Neuronal stem cell (in vitro differentiated cells): ENCODE measurements at regions not wholly inside any gene's neighbourhood (a gene's known extent, or its start where the extent isn't known, plus 50 kb on each side); places are given as distances from the start of the nearest gene placed in this dataset.

Experiments
- DNase-seq: peaks from one replicate; pipeline ENCODE4 v3.0.0-alpha.2; 2013; ENCODE audit warnings: low spot score
- H2AFZ ChIP-seq: one replicate; pipeline ENCODE4 v1.6.1; 2013; ENCODE audit warnings: mild to moderate bottlenecking, low read length, inconsistent platforms
- H2AK5ac ChIP-seq: 2 replicates; pipeline ENCODE4 v1.6.1; 2013; ENCODE audit warnings: low read depth, mild to moderate bottlenecking, inconsistent platforms, low read length, moderate library complexity, mixed read lengths
- H2BK120ac ChIP-seq: 2 replicates; pipeline ENCODE4 v1.6.1; 2013; ENCODE audit warnings: low read depth, mild to moderate bottlenecking, inconsistent platforms, low read length, moderate library complexity, mixed read lengths
- H2BK12ac ChIP-seq: one replicate; pipeline ENCODE4 v1.6.1; 2013; ENCODE audit warnings: low read length, inconsistent platforms
- H2BK15ac ChIP-seq: 2 replicates; pipeline ENCODE4 v1.6.1; 2013; ENCODE audit warnings: mild to moderate bottlenecking, low read length, inconsistent platforms, mixed read lengths
- H2BK5ac ChIP-seq: one replicate; pipeline ENCODE4 v1.6.1; 2013; ENCODE audit warnings: inconsistent platforms, mild to moderate bottlenecking, low read length, moderate library complexity
- H3K14ac ChIP-seq: one replicate; pipeline ENCODE4 v1.6.1; 2013; ENCODE audit warnings: low read length, inconsistent platforms
- H3K18ac ChIP-seq: 2 replicates; pipeline ENCODE4 v1.6.1; 2013; ENCODE audit warnings: low read length, inconsistent platforms
- H3K23ac ChIP-seq: 2 replicates; pipeline ENCODE4 v1.6.1; 2013; ENCODE audit warnings: low read depth, mild to moderate bottlenecking, mixed read lengths, low read length, inconsistent platforms; ENCODE audit not compliant: poor library complexity
- H3K27ac ChIP-seq: replicated peaks from 3 replicates; pipeline ENCODE4 v1.5.1; 2013; ENCODE audit warnings: low read length, inconsistent platforms
- H3K27me3 ChIP-seq, 3 experiments: 2 replicates each; pipeline ENCODE4 v1.6.1; 2013; ENCODE audit warnings: low read length in 3 of 3, mild to moderate bottlenecking in 2 of 3, inconsistent platforms in 1 of 3, low read depth in 1 of 3, mixed read lengths in 1 of 3, moderate library complexity in 1 of 3; ENCODE audit not compliant: control insufficient read depth in 3 of 3, insufficient read depth in 3 of 3
- H3K36me3 ChIP-seq, 2 donors: replicated peaks in 1 of 2; 2 replicates each; pipeline ENCODE4 v1.6.1; 2013; ENCODE audit warnings: low read length in 2 of 2; ENCODE audit not compliant: control insufficient read depth in 2 of 2, insufficient read depth in 2 of 2
- H3K4ac ChIP-seq: 2 replicates; pipeline ENCODE4 v1.6.1; 2013; ENCODE audit warnings: inconsistent platforms, mild to moderate bottlenecking, low read length, moderate library complexity
- H3K4me1 ChIP-seq, 2 donors: 1 replicate in 1 of 2; 2 replicates in 1 of 2; pipeline ENCODE4 v1.6.1; 2013; ENCODE audit warnings: low read length in 2 of 2, low read depth in 1 of 2; ENCODE audit not compliant: control insufficient read depth in 2 of 2, insufficient read depth in 1 of 2
- H3K4me2 ChIP-seq: one replicate; pipeline ENCODE4 v1.6.1; 2013; ENCODE audit warnings: mild to moderate bottlenecking, low read length, inconsistent platforms; ENCODE audit not compliant: insufficient read depth, poor library complexity, severe bottlenecking
- H3K4me3 ChIP-seq, 2 donors: 2 replicates each; pipeline ENCODE4 v1.5.1; 2013; ENCODE audit warnings: low read length in 2 of 2, mild to moderate bottlenecking in 2 of 2, inconsistent platforms in 1 of 2, moderate library complexity in 1 of 2
- H3K79me1 ChIP-seq: one replicate; pipeline ENCODE4 v1.6.1; 2013; ENCODE audit warnings: low read depth, mild to moderate bottlenecking, inconsistent platforms, low read length, moderate library complexity
- H3K9ac ChIP-seq: one replicate; pipeline ENCODE4 v1.6.1; 2013; ENCODE audit warnings: mild to moderate bottlenecking, low read depth, low read length, inconsistent platforms; ENCODE audit not compliant: poor library complexity
- H3K9me3 ChIP-seq, 2 donors: replicated peaks in 1 of 2; 2 replicates each; pipeline versions ENCODE3 to v1.6.1; 2013; ENCODE audit warnings: low read length in 2 of 2, mild to moderate bottlenecking in 2 of 2, inconsistent platforms in 1 of 2, low read depth in 1 of 2, mixed read lengths in 1 of 2, moderate library complexity in 1 of 2; ENCODE audit not compliant: control insufficient read depth in 2 of 2, insufficient read depth in 1 of 2
- H4K8ac ChIP-seq: one replicate; pipeline ENCODE4 v1.6.1; 2013; ENCODE audit warnings: low read depth, mild to moderate bottlenecking, inconsistent platforms, low read length, moderate library complexity
- H4K91ac ChIP-seq: one replicate; pipeline ENCODE4 v1.6.1; 2013; ENCODE audit warnings: low read length, low read depth, mild to moderate bottlenecking, inconsistent platforms; ENCODE audit not compliant: poor library complexity
- WGBS, 2 donors: extraction: QIAGEN DNeasy Blood & Tissue Kit; methylation state at CpG; one replicate each; pipeline ENCODE4 v1.1.7; 2013; ENCODE audit warnings: missing lambda C conversion rate in 2 of 2, mixed read lengths in 1 of 2; ENCODE audit not compliant: insufficient read length in 2 of 2, insufficient replicate concordance in 1 of 2; ENCODE audit errors: extremely low coverage in 2 of 2; 5-methylcytosine and 5-hydroxymethylcytosine counted together

DNA sequence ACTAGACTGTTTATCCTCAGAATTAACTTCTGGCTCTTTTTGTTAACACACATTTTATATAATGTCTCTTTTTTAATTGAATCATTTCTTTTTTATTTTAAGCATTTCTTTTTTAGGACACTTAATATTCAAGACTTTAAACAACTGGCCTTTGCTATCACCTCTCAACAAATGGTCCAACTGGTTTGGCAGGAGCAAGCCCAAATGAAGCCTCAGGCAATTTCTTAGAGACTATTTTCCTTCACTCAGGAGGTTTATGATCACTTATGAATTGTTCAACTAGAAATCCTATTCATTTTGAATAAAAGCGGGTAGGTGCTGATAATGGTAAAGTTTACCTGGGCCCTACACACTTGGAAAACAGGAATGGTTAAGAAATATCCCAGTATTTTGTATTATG is 705.6 kb upstream of the GBE1 start:
- H3K14ac ChIP-seq, result no peak overlapping the region
- H4K8ac ChIP-seq, result no peak overlapping the region
- no peaks in the 10 kb centered on the region for H3K27me3 ChIP-seq
- no peak overlapping the region for H3K23ac ChIP-seq
- H3K27ac ChIP-seq, result no peak overlapping the region
- H3K4me2 ChIP-seq, result no peak overlapping the region
- no peaks in the 10 kb centered on the region for H3K36me3 ChIP-seq
- H3K4me3 ChIP-seq, result no peak overlapping the region
- H3K9ac ChIP-seq, result no peak overlapping the region
- no peaks in the 10 kb centered on the region for H3K9me3 ChIP-seq
- no CpG with 5 or more reads among the region's 1 CpG for WGBS, 2 donors
- H2BK5ac ChIP-seq, result no peak overlapping the region
- no peak overlapping the region for H4K91ac ChIP-seq
- H2BK120ac ChIP-seq, result no peak overlapping the region
- no peak overlapping the region for H2BK15ac ChIP-seq
- H2AK5ac ChIP-seq, result no peak overlapping the region
- H3K18ac ChIP-seq, result no peak overlapping the region
- H2AFZ ChIP-seq, result no peak overlapping the region
- H2BK12ac ChIP-seq, result no peak overlapping the region
- no peak overlapping the region for H3K4ac ChIP-seq
- no peak for DNase-seq
- H3K79me1 ChIP-seq, result no peaks in the 10 kb centered on the region
- H3K4me1 ChIP-seq, result no peaks in the 10 kb centered on the region

DNA sequence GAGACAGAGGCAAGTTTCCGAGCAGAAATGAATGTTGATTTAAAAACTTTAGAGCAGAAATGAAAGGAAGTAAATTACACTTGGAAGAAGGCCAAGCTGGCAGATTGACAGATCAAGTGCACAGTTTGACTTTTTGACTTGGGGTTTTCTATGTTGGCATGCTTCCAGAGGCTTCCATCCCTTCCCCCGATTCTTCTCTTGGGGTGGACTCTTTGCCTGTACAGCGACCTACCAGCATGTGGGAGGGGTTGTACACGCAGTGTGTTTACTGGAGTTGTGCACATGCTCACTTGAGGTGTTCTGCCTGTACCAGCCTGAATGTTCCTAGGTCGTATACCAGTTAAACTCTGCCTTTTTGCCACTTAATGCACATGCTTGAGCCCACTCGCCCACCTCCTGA is 701.5 kb upstream of the GBE1 start:
- DNase-seq, result no peak
- Histone ChIP-seq H3K14ac (no peak overlapping the region), H3K4me2 (no peak overlapping the region), H3K9me3 (no peaks in the 10 kb centered on the region), H3K27ac (no peak overlapping the region), H3K27me3 (no peaks in the 10 kb centered on the region), H2BK12ac (no peak overlapping the region), H3K4me1 (peaks cover 0 to 3% of the 10 kb centered on the region in 2 donors), H2AFZ (no peak overlapping the region), H3K18ac (no peak overlapping the region), H3K4me3 (no peak overlapping the region), H2BK5ac (no peak overlapping the region), H3K23ac (no peak overlapping the region), H4K8ac (no peak overlapping the region), H2BK120ac (no peak overlapping the region), H3K79me1 (no peaks in the 10 kb centered on the region), H4K91ac (no peak overlapping the region), H3K36me3 (no peaks in the 10 kb centered on the region), H2BK15ac (no peak overlapping the region), H3K4ac (no peak overlapping the region), H3K9ac (no peak overlapping the region), H2AK5ac (no peak overlapping the region)
- WGBS, 2 donors, result no CpG with 5 or more reads among the region's 6 CpGs

DNA sequence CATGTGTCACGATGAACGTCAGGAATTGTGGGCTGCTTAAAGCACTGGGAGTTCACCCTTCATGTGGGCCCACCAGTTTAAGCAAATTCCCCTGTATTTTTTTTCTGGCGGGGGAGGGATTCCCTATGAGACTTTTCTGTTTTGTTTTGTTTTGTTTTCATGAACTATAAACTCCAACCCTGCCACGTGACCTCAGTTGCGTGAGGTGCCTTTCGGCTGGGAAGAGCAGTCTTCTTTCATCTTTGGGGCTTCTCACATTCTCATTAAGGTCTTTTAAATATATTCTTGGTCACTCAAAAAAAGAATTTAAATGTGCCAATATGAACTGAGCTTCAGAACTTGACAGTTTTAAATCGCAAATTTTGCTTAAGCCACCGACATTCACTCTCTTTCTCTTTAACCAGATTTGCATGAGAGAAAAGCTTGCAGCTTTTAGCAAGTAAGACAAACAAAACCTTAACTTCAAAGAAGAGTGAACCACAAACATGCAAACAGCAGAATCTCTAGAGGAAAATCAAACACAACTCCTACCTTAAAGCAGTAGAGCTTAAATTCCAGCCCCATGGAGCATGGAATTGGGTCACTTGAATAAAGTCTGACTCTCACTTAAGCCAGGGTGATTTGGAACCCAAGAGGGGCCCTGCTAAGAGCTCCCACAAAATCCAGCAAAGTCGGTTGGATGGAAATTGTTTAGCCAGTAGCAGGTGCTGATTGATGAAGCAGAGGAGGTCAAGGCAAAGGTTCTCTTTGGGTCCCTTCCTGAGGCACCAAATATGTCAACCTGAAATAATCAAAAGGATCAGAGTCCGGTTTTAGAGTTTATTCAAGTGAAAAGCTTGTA is 699.8 kb upstream of the GBE1 start:
- DNase-seq, result no peak
- no peak overlapping the region for H3K23ac ChIP-seq
- no peak overlapping the region for H3K14ac ChIP-seq
- H3K18ac ChIP-seq, result no peak overlapping the region
- H2BK120ac ChIP-seq, result no peak overlapping the region
- H3K79me1 ChIP-seq, result no peaks in the 10 kb centered on the region
- H3K4me2 ChIP-seq, result no peak overlapping the region
- H3K27ac ChIP-seq, result no peak overlapping the region
- no peak overlapping the region for H3K4me3 ChIP-seq
- H4K91ac ChIP-seq, result no peak overlapping the region
- no peak overlapping the region for H4K8ac ChIP-seq
- no peaks in the 10 kb centered on the region for H3K27me3 ChIP-seq
- no peak overlapping the region for H3K9ac ChIP-seq
- H2AFZ ChIP-seq, result peak overlapping the region; percentile 53
- H2BK5ac ChIP-seq, result no peak overlapping the region
- WGBS, 2 donors, result no CpG with 5 or more reads among the region's 10 CpGs
- no peak overlapping the region for H3K4ac ChIP-seq
- no peaks in the 10 kb centered on the region for H3K36me3 ChIP-seq
- peaks cover 0 to 3% of the 10 kb centered on the region in 2 donors for H3K4me1 ChIP-seq
- no peak overlapping the region for H2BK15ac ChIP-seq
- no peak overlapping the region for H2BK12ac ChIP-seq
- no peaks in the 10 kb centered on the region for H3K9me3 ChIP-seq
- no peak overlapping the region for H2AK5ac ChIP-seq

DNA sequence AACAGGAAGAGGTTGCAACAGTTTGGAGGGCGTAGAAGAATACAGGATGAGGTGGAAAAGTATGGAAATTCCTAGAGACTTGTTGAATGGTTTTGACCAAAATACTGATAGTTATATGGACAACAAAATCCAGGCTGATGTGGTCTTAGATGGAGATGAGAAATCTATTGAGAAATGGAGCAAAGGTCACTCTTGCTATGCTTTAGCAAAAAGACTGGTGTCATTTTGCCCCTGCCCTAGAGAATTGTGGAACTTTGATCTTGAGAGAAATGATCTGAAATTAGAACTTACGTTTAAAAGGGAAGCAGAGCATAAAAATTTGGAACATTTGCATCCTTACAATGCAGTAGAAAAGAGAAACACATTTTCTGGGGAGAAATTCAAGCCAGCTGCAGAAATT is 686.9 kb upstream of the GBE1 start:
- no peaks in the 10 kb centered on the region for H3K27me3 ChIP-seq
- H3K4me2 ChIP-seq, result no peak overlapping the region
- H4K91ac ChIP-seq, result no peak overlapping the region
- no peak overlapping the region for H2BK15ac ChIP-seq
- H3K23ac ChIP-seq, result no peak overlapping the region
- H2AFZ ChIP-seq, result no peak overlapping the region
- H3K79me1 ChIP-seq, result no peaks in the 10 kb centered on the region
- no peak overlapping the region for H4K8ac ChIP-seq
- no peak overlapping the region for H3K4ac ChIP-seq
- WGBS, 2 donors, result no CpG with 5 or more reads among the region's 2 CpGs
- no peak overlapping the region for H3K9ac ChIP-seq
- no peak overlapping the region for H3K27ac ChIP-seq
- no peak overlapping the region for H2BK12ac ChIP-seq
- H3K18ac ChIP-seq, result no peak overlapping the region
- no peak for DNase-seq
- no peak overlapping the region for H2BK120ac ChIP-seq
- no peaks in the 10 kb centered on the region for H3K4me1 ChIP-seq
- peaks cover 0 to 2% of the 10 kb centered on the region in 2 donors for H3K9me3 ChIP-seq
- no peaks in the 10 kb centered on the region for H3K36me3 ChIP-seq
- no peak overlapping the region for H2AK5ac ChIP-seq
- H2BK5ac ChIP-seq, result no peak overlapping the region
- H3K14ac ChIP-seq, result no peak overlapping the region
- no peak overlapping the region for H3K4me3 ChIP-seq
